Spinal cord (tissue), 9 donors: ENCODE measurements at regions not wholly inside any gene's neighbourhood (a gene's known extent, or its start where the extent isn't known, plus 50 kb on each side); places are given as distances from the start of the nearest gene placed in this dataset.
"Not testable (repeated sequence)": the region's sequence is repeated elsewhere in the genome, so short reads cannot be mapped to it uniquely, and the experiment has no call there.

Experiments used
- DNase-seq, 6 donors: peaks; one replicate each; pipeline versions ENCODE4 v3.0.0 to v3.0.0-alpha.2; 2013 to 2015; ENCODE audit warnings: low spot score in 6 of 6, low read depth in 4 of 6
- H3K27ac ChIP-seq: one replicate; pipeline ENCODE4 v1.5.1; 2013; ENCODE audit warnings: low read depth, low read length, control low read depth
- H3K27me3 ChIP-seq: one replicate; pipeline ENCODE4 v1.6.1; 2013; ENCODE audit warnings: low read length; ENCODE audit not compliant: control insufficient read depth, insufficient read depth
- H3K36me3 ChIP-seq: one replicate; pipeline ENCODE4 v1.6.1; 2013; ENCODE audit warnings: low read length; ENCODE audit not compliant: control insufficient read depth, insufficient read depth
- H3K4me1 ChIP-seq: one replicate; pipeline ENCODE4 v1.6.1; 2013; ENCODE audit warnings: low read length; ENCODE audit not compliant: control insufficient read depth, insufficient read depth
- H3K4me3 ChIP-seq: one replicate; pipeline ENCODE4 v1.5.1; 2013; ENCODE audit warnings: low read depth, low read length, control low read depth
- H3K9me3 ChIP-seq: one replicate; pipeline ENCODE4 v1.6.1; 2013; ENCODE audit warnings: low read length; ENCODE audit not compliant: control insufficient read depth, insufficient read depth
- WGBS: methylation state at CpG from one replicate; pipeline ENCODE4 v1.1.5; 2013; ENCODE audit warnings: missing lambda C conversion rate; ENCODE audit not compliant: insufficient coverage; 5-methylcytosine and 5-hydroxymethylcytosine counted together
- donor health status: healthy.

DNA sequence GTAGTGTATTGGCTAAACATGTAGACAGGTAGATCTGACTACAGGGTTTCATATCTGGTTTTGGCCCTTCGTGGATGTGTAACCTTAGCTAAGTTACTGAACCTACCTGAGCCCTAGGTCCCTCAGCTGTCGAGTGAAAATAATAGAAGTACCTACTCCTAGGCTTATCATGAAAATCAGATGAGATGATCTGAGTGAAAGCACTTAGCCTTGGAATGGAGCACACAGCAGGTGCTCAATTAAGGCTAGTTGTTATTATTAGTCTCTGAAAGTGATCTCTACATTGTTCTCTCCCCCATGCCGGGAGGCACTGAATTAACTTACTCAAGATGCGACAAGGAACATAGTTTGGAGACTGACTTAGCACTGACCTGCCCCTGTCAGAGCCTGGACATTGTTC is 174.7 kb upstream of the ZNF217 start:
- Histone ChIP-seq H3K27ac (no peak overlapping the region), H3K27me3 (no peaks in the 10 kb centered on the region), H3K36me3 (no peaks in the 10 kb centered on the region), H3K9me3 (no peaks in the 10 kb centered on the region), H3K4me1 (no peaks in the 10 kb centered on the region), H3K4me3 (no peak overlapping the region)
- no peak for DNase-seq
- 0% methylated on average over 1 of the region's 4 CpGs for WGBS

DNA sequence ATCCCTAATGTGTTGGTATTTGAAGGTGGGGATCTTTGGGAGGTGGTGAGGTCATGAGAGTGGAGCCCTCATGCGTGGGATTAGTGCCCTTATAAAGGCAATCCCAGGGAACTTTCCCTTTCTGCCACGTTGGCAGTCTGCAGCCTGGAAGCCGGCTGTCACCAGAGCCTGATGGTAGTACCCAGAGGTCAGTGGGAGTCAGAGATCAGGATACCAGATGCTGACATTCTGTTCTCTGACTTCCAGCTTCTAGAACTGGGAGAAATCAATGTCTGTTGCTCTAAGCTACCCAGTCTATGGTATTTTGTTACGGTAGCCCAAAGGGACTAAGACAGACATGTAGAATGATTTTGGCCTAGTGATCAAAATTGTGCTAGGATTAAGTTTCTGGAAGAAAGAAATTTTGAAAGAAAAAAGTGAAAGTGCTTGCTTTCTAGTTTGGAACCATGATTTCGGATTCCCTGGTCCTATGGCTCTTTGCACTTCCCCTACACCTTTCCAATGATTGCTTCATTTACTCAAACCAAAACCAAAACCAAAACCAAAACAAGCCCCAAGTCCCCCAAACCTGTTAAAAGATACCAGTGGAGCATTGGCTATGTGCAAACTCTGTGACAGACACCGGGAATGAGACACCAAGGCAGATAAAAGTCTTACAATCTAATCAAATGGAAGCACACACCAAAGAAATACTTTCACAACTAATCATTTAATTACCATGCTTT is 173.7 kb upstream of the ZNF217 start:
- H3K27ac ChIP-seq: no peak overlapping the region
- no peak for DNase-seq
- 98% methylated on average over 6 of the region's 6 CpGs for WGBS
- H3K36me3 ChIP-seq: no peaks in the 10 kb centered on the region
- no peaks in the 10 kb centered on the region for H3K9me3 ChIP-seq
- no peaks in the 10 kb centered on the region for H3K4me1 ChIP-seq
- no peak overlapping the region for H3K4me3 ChIP-seq
- H3K27me3 ChIP-seq: no peaks in the 10 kb centered on the region

DNA sequence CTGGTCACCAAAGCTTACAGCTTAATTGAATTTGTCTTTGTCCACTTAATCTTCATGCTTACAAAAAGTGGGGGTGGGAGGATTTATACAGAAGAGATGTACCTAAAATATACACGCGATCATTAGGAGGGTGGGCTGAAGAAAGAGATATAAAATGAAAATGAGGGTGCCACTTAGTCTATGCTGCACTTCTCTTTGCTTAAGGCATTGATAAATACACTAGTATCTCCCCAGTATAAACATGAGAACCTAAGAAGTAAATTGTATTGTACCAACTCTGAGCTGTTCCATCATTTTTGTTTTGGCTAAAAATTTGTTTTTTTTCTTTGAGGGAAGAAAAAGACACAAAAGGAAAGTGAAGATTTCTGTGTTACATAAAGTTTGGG is 170.8 kb upstream of the ZNF217 start:
- Histone ChIP-seq H3K4me1 (no peaks in the 10 kb centered on the region), H3K4me3 (peak overlapping the region; percentile 1), H3K27ac (no peak overlapping the region), H3K27me3 (no peaks in the 10 kb centered on the region), H3K36me3 (no peaks in the 10 kb centered on the region), H3K9me3 (no peaks in the 10 kb centered on the region)
- DNase-seq: no peak
- no CpG with 5 or more reads among the region's 2 CpGs for WGBS

DNA sequence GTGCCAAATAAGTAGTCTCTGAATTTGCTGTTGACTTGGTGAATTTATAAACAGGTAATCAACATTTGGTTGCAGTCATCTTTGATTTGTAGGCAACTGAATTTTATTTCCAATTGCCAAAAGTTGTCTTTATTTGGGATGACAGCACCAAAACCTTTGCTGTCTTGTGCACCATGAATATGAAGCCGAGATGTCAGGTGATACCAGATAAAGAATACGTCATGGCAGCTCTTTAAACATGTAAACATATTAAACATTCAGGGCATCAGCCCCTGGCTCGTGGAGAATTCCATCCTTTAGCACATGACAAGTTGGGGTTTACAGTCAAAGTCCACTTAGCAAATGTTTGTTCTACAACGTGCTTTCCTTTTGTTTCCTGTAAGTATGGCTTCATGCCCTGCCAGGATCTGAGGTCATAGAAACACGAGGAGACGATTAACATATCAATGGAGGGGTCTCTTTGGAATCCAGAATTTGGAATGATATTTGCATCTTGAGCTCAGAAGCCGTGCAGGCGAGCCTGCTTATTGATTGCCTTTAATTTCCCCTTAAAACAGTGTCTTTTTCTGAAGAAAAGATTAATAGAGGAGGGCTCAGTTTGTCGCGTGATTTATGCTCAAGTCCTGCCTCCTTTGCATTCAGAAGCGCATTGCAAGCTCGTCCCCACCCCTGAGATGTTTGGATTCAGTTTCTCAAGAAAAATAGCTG is 170.2 kb upstream of the ZNF217 start:
- no peak overlapping the region for H3K27ac ChIP-seq
- H3K27me3 ChIP-seq: no peaks in the 10 kb centered on the region
- H3K4me1 ChIP-seq: no peaks in the 10 kb centered on the region
- peak in 3 of 6 donors; percentile 59 to 87 (median 86) for DNase-seq
- no peaks in the 10 kb centered on the region for H3K36me3 ChIP-seq
- H3K4me3 ChIP-seq: peak overlapping the region; percentile 1
- 13% methylated on average over 7 of the region's 12 CpGs for WGBS
- H3K9me3 ChIP-seq: no peaks in the 10 kb centered on the region

DNA sequence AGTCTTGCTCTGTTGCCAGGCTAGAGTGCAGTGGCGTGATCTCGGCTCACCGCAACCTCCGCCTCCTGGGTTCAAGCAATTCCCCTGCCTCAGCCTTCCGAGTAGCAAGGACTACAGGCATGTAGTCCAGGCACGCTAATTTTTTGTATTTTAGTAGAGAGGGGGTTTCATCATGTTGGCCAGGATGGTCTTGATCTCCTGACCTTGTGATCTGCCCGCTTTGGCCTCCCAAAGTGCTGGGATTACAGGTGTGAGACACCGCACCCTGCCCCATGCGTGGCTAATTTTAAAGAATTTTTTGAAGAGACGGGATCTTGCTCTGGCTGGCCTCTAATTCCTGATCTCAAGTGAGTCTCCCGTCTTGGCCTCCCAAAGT is 168.8 kb upstream of the ZNF217 start:
- H3K4me1 ChIP-seq: not testable (repeated sequence)

DNA sequence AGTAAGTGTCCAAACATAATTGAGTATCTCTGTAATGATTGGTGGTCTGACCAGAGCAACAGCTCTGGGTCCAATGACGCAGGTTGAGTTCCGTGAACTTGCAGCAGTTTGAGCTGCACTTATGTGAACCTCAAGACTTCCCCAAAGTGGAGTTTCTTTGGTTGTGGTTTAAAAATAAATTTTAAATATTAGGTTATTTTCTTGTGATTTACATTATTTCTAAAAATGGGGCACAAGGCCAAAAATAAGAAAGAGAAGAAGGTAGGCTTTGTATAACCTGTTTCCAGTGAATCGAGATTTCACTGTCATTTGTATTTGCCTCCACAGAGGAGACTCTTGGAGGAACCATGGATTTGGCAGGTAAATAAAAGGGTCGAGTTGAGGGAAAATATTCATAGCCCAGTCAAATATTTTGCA is 166.4 kb upstream of the ZNF217 start:
- Histone ChIP-seq H3K36me3 (no peaks in the 10 kb centered on the region), H3K4me3 (no peak overlapping the region), H3K4me1 (peaks cover 5% of the 10 kb centered on the region), H3K9me3 (no peaks in the 10 kb centered on the region), H3K27me3 (no peaks in the 10 kb centered on the region), H3K27ac (no peak overlapping the region)
- 73% methylated on average over 2 of the region's 4 CpGs for WGBS
- DNase-seq: no peak

More for the DNA sequence above, 168.8 kb upstream of the ZNF217 start:
- not testable (repeated sequence) for H3K27ac ChIP-seq, DNase-seq, H3K4me3 ChIP-seq, H3K9me3 ChIP-seq, H3K36me3 ChIP-seq, H3K27me3 ChIP-seq
- WGBS: 90% methylated on average over 10 of the region's 11 CpGs

DNA sequence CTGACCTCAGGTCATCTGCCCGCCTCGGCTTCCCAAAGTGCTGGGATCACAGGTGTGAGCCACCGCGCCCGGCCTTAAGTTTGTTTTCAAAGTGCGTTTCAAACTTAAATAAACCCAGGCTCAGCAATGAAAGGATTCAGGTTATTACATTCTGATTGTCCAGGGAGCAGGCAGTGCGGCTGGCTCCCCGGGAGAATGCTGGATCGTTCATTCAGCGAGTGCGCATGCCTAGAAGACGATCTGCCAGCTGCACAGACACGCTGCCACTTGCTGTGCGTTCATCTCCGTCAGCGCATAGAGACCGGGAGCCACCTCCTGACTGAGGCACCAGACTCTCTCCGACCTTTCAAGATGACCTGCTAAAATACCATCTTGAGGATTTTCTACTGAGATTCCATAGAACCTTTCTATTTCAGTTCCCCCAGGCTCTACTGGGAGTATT is 163.9 kb upstream of the ZNF217 start:
- no peaks in the 10 kb centered on the region for H3K9me3 ChIP-seq
- 38% methylated on average over 15 of the region's 18 CpGs for WGBS
- no peaks in the 10 kb centered on the region for H3K36me3 ChIP-seq
- peak in 2 of 6 donors; percentile 79 to 95 for DNase-seq
- peaks cover 5% of the 10 kb centered on the region for H3K4me1 ChIP-seq
- no peak overlapping the region for H3K4me3 ChIP-seq
- no peaks in the 10 kb centered on the region for H3K27me3 ChIP-seq
- no peak overlapping the region for H3K27ac ChIP-seq

DNA sequence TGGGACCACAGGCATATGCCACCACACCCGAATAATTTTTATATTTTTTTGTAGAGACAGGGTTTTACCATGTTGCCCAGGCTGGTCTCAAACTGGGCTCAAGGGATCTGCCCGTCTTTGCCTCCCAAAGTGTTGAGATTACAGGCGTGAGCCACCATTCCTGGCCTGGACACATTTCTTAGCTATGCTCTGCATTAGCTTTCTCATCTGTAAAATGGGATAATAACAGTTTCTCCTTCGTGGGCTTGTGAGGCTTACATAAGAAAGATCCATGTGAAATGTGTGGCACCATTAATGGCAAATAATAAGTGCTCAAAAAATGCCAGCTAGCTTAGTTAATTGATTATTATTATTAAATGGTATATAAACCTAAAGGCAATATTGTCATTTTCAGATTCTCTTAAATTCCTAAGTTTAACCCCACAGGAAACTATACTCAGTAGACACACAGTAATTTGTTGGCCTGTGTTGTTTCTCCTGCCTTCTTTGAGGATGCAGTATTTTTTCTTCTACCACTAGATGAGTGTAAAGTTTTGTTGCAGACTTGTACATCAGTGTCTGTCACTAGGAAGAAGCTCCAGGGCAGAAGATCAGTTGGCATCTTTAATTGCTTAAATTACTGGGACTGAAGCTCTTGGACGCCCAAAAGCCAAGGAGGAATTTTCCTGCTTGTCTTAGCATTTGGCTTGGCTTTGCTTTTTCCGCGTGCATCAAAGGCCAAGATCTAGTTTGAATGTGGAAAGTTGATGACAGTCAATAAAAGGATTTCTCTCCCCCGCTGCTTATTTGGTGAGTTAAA is 162.3 kb upstream of the ZNF217 start:
- H3K27me3 ChIP-seq: no peaks in the 10 kb centered on the region
- no peak overlapping the region for H3K4me3 ChIP-seq
- H3K9me3 ChIP-seq: no peaks in the 10 kb centered on the region
- H3K4me1 ChIP-seq: peaks cover 10% of the 10 kb centered on the region
- no peak overlapping the region for H3K27ac ChIP-seq
- 81% methylated on average over 4 of the region's 8 CpGs for WGBS
- DNase-seq: no peak
- H3K36me3 ChIP-seq: no peaks in the 10 kb centered on the region

DNA sequence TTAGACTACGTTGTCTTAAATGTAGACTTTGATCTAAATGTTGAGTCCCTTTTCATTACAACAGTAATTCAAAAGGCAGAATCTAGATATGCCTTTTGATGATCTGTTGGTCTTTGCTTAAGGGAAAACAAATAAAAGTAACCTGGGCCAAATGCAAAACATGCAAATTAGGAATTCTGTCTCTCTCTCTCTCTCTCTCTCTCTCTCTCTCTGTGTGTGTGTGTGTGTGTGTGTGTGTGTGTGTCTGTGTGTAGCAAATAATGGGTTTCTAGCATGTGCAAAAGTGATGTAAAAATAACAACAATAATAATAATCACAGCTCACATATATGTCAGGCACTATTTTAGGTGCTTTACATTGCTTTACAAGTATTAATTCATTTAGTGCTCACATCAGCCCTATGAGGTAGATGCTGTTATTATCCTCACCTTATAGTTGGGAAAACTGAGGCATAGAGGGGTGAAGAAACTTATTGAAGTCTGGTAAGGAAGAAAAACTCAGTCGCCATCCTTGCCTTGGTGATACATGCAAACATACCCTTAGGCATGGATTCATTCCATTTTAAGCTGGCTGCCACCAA is 160.3 kb upstream of the ZNF217 start:
- WGBS: no CpG with 5 or more reads among the region's 2 CpGs
- DNase-seq: no peak
- H3K27ac ChIP-seq: no peak overlapping the region
- peaks cover 17% of the 10 kb centered on the region for H3K4me1 ChIP-seq
- H3K4me3 ChIP-seq: no peak overlapping the region
- no peaks in the 10 kb centered on the region for H3K27me3 ChIP-seq
- H3K36me3 ChIP-seq: no peaks in the 10 kb centered on the region
- no peaks in the 10 kb centered on the region for H3K9me3 ChIP-seq
